Uterus (tissue), 2 donors: ENCODE measurements at regions not wholly inside any gene's neighbourhood (a gene's known extent, or its start where the extent isn't known, plus 50 kb on each side); places are given as distances from the start of the nearest gene placed in this dataset.

ENCODE experiments used
- CTCF ChIP-seq, 4 experiments: fragments of 200-600 bp in 2 of 4; fragments of 450-650 bp in 2 of 4; sonication (generic) in 2 of 4; IDR thresholded peaks; one replicate each; pipeline ENCODE4 v1.5.1; 2016 to 2019; ENCODE audit warnings: antibody characterized with exemption in 4 of 4, mild to moderate bottlenecking in 2 of 4, moderate library complexity in 1 of 4
- POLR2A ChIP-seq, 2 donors: fragments of 450-650 bp; IDR thresholded peaks; one replicate each; pipeline ENCODE4 v1.6.1; 2016; ENCODE audit warnings: antibody characterized with exemption in 2 of 2, mild to moderate bottlenecking in 1 of 2, moderate library complexity in 1 of 2

GRCh38 chr3:66648975-66649374, 148.2 kb upstream of the LRIG1 start:
- TF ChIP-seq POLR2A (IDR thresholded peaks at IDR 0.05) (no peak), CTCF (IDR thresholded peaks at IDR 0.05) (no peak)
